ENCODE measurements at regions not wholly inside any gene's neighbourhood (a gene's known extent, or its start where the extent isn't known, plus 50 kb on each side); places are given as distances from the start of the nearest gene placed in this dataset.

DNA sequence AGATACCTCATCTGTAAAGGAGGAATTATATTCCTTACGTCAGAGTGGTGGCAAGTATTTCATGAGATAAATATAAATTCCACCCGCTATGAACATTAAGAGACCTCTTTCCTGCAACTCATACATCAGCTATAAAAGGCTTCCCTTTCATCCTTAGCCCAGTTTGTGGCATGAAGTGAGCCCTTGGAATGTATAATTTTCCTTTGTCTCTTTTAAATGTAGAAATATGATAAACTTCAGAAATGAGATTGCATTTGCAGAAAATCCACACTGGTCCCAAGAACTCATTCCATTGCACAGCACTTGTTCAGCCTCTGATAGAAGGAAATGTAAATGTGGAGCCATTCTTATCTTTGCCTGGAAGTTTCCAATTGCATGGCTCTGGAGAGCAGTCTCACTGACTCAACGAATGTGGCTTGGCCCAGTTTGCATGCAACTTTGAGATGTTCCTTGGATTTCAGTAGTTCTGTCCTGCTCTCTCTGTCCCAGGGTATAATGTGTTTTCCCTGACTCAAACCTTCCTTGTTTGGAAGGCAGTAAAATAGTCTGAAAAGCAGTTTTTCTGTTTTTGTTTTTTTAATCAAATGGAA lies 746.4 kb downstream of the CDH11 start:
- no peaks in the 10 kb centered on the region for H3K4me1 ChIP-seq (ENCODE audit: control insufficient read depth in 1 of 2, insufficient read depth in 2 of 2, low read length in 2 of 2)
- H3K4me3 ChIP-seq (ENCODE audit: low read depth in 1 of 2, low read length in 2 of 2), result no peak overlapping the region
- H3K27me3 ChIP-seq (ENCODE audit: low read depth, low read length), result no peaks in the 10 kb centered on the region
- H3K9me3 ChIP-seq (ENCODE audit: control insufficient read depth in 1 of 2, low read length in 2 of 2), result no peaks in the 10 kb centered on the region
- no peak overlapping the region for H3K27ac ChIP-seq (ENCODE audit: low read length)
- no peaks in the 10 kb centered on the region for H3K36me3 ChIP-seq (ENCODE audit: control insufficient read depth in 1 of 2, insufficient read depth in 2 of 2, low read length in 2 of 2)

DNA sequence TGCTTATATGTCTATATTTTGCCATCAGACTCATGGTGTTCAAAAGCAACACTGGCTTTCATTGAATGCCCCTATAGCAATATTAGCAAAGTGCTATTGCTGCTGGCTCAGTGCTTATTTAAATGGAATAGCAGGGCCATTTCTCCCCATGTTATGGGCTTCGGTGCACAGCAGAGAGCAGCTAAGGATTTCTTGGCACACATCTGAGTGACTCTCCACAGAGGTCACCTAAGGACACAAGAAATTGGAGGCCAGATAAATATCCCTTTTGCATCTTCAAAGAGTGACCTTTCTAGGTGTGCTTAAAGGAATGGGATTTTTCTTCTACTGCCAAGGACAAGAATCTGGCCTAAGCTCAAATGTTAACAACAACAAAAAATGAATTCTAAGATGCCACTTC lies 751.8 kb downstream of the CDH11 start:
- no peaks in the 10 kb centered on the region for H3K27me3 ChIP-seq (ENCODE audit: low read depth, low read length)
- H3K36me3 ChIP-seq (ENCODE audit: control insufficient read depth in 1 of 2, insufficient read depth in 2 of 2, low read length in 2 of 2), result no peaks in the 10 kb centered on the region
- peaks cover 0 to 9% of the 10 kb centered on the region in 2 donors for H3K4me1 ChIP-seq (ENCODE audit: control insufficient read depth in 1 of 2, insufficient read depth in 2 of 2, low read length in 2 of 2)
- H3K9me3 ChIP-seq (ENCODE audit: control insufficient read depth in 1 of 2, low read length in 2 of 2), result no peaks in the 10 kb centered on the region
- H3K4me3 ChIP-seq (ENCODE audit: low read depth in 1 of 2, low read length in 2 of 2), result no peak overlapping the region
- no peak overlapping the region for H3K27ac ChIP-seq (ENCODE audit: low read length)

DNA sequence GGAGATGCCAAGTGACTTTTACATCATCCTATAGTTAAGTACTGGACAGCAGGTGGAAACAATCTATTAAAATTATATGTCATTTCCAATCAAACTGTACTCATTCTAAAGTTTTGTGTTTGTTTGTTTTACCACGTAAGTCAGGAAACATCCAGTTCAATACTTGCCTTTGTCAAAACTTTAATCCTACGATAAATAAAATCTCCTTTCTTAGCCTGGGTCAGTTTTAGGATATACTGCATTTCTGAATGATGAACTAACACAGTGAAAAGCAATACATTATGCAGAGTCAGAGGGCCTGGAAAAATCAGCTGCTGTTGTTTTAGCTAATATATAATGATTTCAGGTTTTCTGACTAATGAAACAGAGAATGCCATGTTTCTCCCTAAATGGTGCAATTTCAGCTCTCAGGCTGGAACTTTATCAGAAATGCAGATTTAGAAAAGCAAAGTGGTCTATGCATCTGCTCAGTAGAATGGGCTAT lies 756.4 kb downstream of the CDH11 start:
- no peak overlapping the region for H3K27ac ChIP-seq (ENCODE audit: low read length)
- H3K4me3 ChIP-seq (ENCODE audit: low read depth in 1 of 2, low read length in 2 of 2), result no peak overlapping the region
- no peaks in the 10 kb centered on the region for H3K27me3 ChIP-seq (ENCODE audit: low read depth, low read length)
- peaks cover 0 to 9% of the 10 kb centered on the region in 2 donors for H3K4me1 ChIP-seq (ENCODE audit: control insufficient read depth in 1 of 2, insufficient read depth in 2 of 2, low read length in 2 of 2)
- no peaks in the 10 kb centered on the region for H3K9me3 ChIP-seq (ENCODE audit: control insufficient read depth in 1 of 2, low read length in 2 of 2)
- no peaks in the 10 kb centered on the region for H3K36me3 ChIP-seq (ENCODE audit: control insufficient read depth in 1 of 2, insufficient read depth in 2 of 2, low read length in 2 of 2)

GRCh38 chr16:64364894-64365293 lies 757.0 kb downstream of the CDH11 start:
- no peaks in the 10 kb centered on the region for H3K9me3 ChIP-seq (ENCODE audit: control insufficient read depth in 1 of 2, low read length in 2 of 2)

GRCh38 chr16:64364416-64364815 lies 757.4 kb downstream of the CDH11 start:
- no peaks in the 10 kb centered on the region for H3K4me1 ChIP-seq (ENCODE audit: control insufficient read depth in 1 of 2, insufficient read depth in 2 of 2, low read length in 2 of 2)
- no peaks in the 10 kb centered on the region for H3K27me3 ChIP-seq (ENCODE audit: low read depth, low read length)
- H3K9me3 ChIP-seq (ENCODE audit: control insufficient read depth in 1 of 2, low read length in 2 of 2), result no peaks in the 10 kb centered on the region
- no peak overlapping the region for H3K27ac ChIP-seq (ENCODE audit: low read length)
- H3K4me3 ChIP-seq (ENCODE audit: low read depth in 1 of 2, low read length in 2 of 2), result no peak overlapping the region
- no peaks in the 10 kb centered on the region for H3K36me3 ChIP-seq (ENCODE audit: control insufficient read depth in 1 of 2, insufficient read depth in 2 of 2, low read length in 2 of 2)

More at GRCh38 chr16:64364894-64365293, 757.0 kb downstream of the CDH11 start:
- Histone ChIP-seq H3K4me1 (ENCODE audit: control insufficient read depth in 1 of 2, insufficient read depth in 2 of 2, low read length in 2 of 2) (peaks cover 0 to 4% of the 10 kb centered on the region in 2 donors), H3K36me3 (ENCODE audit: control insufficient read depth in 1 of 2, insufficient read depth in 2 of 2, low read length in 2 of 2) (no peaks in the 10 kb centered on the region), H3K4me3 (ENCODE audit: low read depth in 1 of 2, low read length in 2 of 2) (no peak overlapping the region), H3K27ac (ENCODE audit: low read length) (no peak overlapping the region), H3K27me3 (ENCODE audit: low read depth, low read length) (no peaks in the 10 kb centered on the region)

GRCh38 chr16:64364016-64364415 lies 757.8 kb downstream of the CDH11 start:
- Histone ChIP-seq H3K4me1 (ENCODE audit: control insufficient read depth in 1 of 2, insufficient read depth in 2 of 2, low read length in 2 of 2) (no peaks in the 10 kb centered on the region), H3K4me3 (ENCODE audit: low read depth in 1 of 2, low read length in 2 of 2) (no peak overlapping the region), H3K27ac (ENCODE audit: low read length) (no peak overlapping the region), H3K9me3 (ENCODE audit: control insufficient read depth in 1 of 2, low read length in 2 of 2) (no peaks in the 10 kb centered on the region), H3K36me3 (ENCODE audit: control insufficient read depth in 1 of 2, insufficient read depth in 2 of 2, low read length in 2 of 2) (no peaks in the 10 kb centered on the region), H3K27me3 (ENCODE audit: low read depth, low read length) (no peaks in the 10 kb centered on the region)

- no peaks in the 10 kb centered on the region for H3K4me1 ChIP-seq (ENCODE audit: control insufficient read depth in 1 of 2, insufficient read depth in 2 of 2, low read length in 2 of 2)
- no peaks in the 10 kb centered on the region for H3K36me3 ChIP-seq (ENCODE audit: control insufficient read depth in 1 of 2, insufficient read depth in 2 of 2, low read length in 2 of 2)
- H3K27ac ChIP-seq (ENCODE audit: low read length), result no peak overlapping the region
- H3K27me3 ChIP-seq (ENCODE audit: low read depth, low read length), result no peaks in the 10 kb centered on the region
- no peak overlapping the region for H3K4me3 ChIP-seq (ENCODE audit: low read depth in 1 of 2, low read length in 2 of 2)
- H3K9me3 ChIP-seq (ENCODE audit: control insufficient read depth in 1 of 2, low read length in 2 of 2), result no peaks in the 10 kb centered on the region
These were observed 758.8 kb downstream of the CDH11 start for GRCh38 chr16:64363039-64363438.

DNA sequence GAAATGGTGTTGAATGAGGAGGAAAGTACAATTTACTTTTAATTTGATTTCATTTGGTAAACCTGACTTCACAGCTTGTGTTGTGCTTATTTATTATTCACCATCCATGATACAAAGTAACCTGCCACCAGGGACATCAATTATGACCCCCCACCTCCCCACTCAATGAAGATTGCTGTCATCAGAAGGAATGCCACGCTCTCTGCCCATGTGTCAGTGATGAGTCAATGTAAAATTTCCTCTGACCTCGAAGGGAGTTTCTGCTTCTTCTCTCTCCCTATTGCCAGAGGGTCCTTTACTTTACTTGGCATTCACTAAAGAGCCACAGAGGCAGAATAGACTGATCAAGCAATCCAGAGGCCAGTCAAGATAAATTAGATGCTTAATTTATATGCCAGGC lies 759.7 kb downstream of the CDH11 start:
- no peaks in the 10 kb centered on the region for H3K9me3 ChIP-seq (ENCODE audit: control insufficient read depth in 1 of 2, low read length in 2 of 2)
- no peak overlapping the region for H3K4me3 ChIP-seq (ENCODE audit: low read depth in 1 of 2, low read length in 2 of 2)
- no peaks in the 10 kb centered on the region for H3K27me3 ChIP-seq (ENCODE audit: low read depth, low read length)

GRCh38 chr16:64361753-64362152 lies 760.1 kb downstream of the CDH11 start:
- no peak overlapping the region for H3K4me3 ChIP-seq (ENCODE audit: low read depth in 1 of 2, low read length in 2 of 2)
- no peaks in the 10 kb centered on the region for H3K9me3 ChIP-seq (ENCODE audit: control insufficient read depth in 1 of 2, low read length in 2 of 2)
- H3K27ac ChIP-seq (ENCODE audit: low read length), result no peak overlapping the region
- no peaks in the 10 kb centered on the region for H3K36me3 ChIP-seq (ENCODE audit: control insufficient read depth in 1 of 2, insufficient read depth in 2 of 2, low read length in 2 of 2)
- no peaks in the 10 kb centered on the region for H3K4me1 ChIP-seq (ENCODE audit: control insufficient read depth in 1 of 2, insufficient read depth in 2 of 2, low read length in 2 of 2)
- H3K27me3 ChIP-seq (ENCODE audit: low read depth, low read length), result no peaks in the 10 kb centered on the region

More for the DNA sequence above, 759.7 kb downstream of the CDH11 start:
- no peaks in the 10 kb centered on the region for H3K36me3 ChIP-seq (ENCODE audit: control insufficient read depth in 1 of 2, insufficient read depth in 2 of 2, low read length in 2 of 2)
- H3K27ac ChIP-seq (ENCODE audit: low read length), result no peak overlapping the region
- H3K4me1 ChIP-seq (ENCODE audit: control insufficient read depth in 1 of 2, insufficient read depth in 2 of 2, low read length in 2 of 2), result no peaks in the 10 kb centered on the region

- H3K27ac ChIP-seq (ENCODE audit: low read length), result no peak overlapping the region
- no peaks in the 10 kb centered on the region for H3K27me3 ChIP-seq (ENCODE audit: low read depth, low read length)
- no peaks in the 10 kb centered on the region for H3K4me1 ChIP-seq (ENCODE audit: control insufficient read depth in 1 of 2, insufficient read depth in 2 of 2, low read length in 2 of 2)
- H3K4me3 ChIP-seq (ENCODE audit: low read depth in 1 of 2, low read length in 2 of 2), result no peak overlapping the region
- no peaks in the 10 kb centered on the region for H3K36me3 ChIP-seq (ENCODE audit: control insufficient read depth in 1 of 2, insufficient read depth in 2 of 2, low read length in 2 of 2)
- H3K9me3 ChIP-seq (ENCODE audit: control insufficient read depth in 1 of 2, low read length in 2 of 2), result no peaks in the 10 kb centered on the region
These were observed 763.6 kb downstream of the CDH11 start for GRCh38 chr16:64358291-64358690.

- Histone ChIP-seq H3K4me3 (ENCODE audit: low read depth in 1 of 2, low read length in 2 of 2) (no peak overlapping the region), H3K9me3 (ENCODE audit: control insufficient read depth in 1 of 2, low read length in 2 of 2) (no peaks in the 10 kb centered on the region), H3K36me3 (ENCODE audit: control insufficient read depth in 1 of 2, insufficient read depth in 2 of 2, low read length in 2 of 2) (no peaks in the 10 kb centered on the region), H3K4me1 (ENCODE audit: control insufficient read depth in 1 of 2, insufficient read depth in 2 of 2, low read length in 2 of 2) (no peaks in the 10 kb centered on the region), H3K27ac (ENCODE audit: low read length) (no peak overlapping the region), H3K27me3 (ENCODE audit: low read depth, low read length) (no peaks in the 10 kb centered on the region)
These were observed 765.6 kb downstream of the CDH11 start for GRCh38 chr16:64356267-64356666.

- Histone ChIP-seq H3K4me3 (ENCODE audit: low read depth in 1 of 2, low read length in 2 of 2) (no peak overlapping the region), H3K27ac (ENCODE audit: low read length) (no peak overlapping the region), H3K27me3 (ENCODE audit: low read depth, low read length) (no peaks in the 10 kb centered on the region), H3K9me3 (ENCODE audit: control insufficient read depth in 1 of 2, low read length in 2 of 2) (no peaks in the 10 kb centered on the region), H3K4me1 (ENCODE audit: control insufficient read depth in 1 of 2, insufficient read depth in 2 of 2, low read length in 2 of 2) (no peaks in the 10 kb centered on the region), H3K36me3 (ENCODE audit: control insufficient read depth in 1 of 2, insufficient read depth in 2 of 2, low read length in 2 of 2) (no peaks in the 10 kb centered on the region)
These were observed 769.6 kb downstream of the CDH11 start for GRCh38 chr16:64352246-64352645.

Measured in muscle layer of duodenum (tissue), 2 donors.